22Rv1 (cell line): ENCODE measurements at regions not wholly inside any gene's neighbourhood (a gene's known extent, or its start where the extent isn't known, plus 50 kb on each side); places are given as distances from the start of the nearest gene placed in this dataset.

Experiments used
- CTCF ChIP-seq: fragments of 450-650 bp; IDR thresholded peaks from 2 replicates; pipeline ENCODE4 v1.5.1; 2017; ENCODE audit warnings: mild to moderate bottlenecking
- ZFX ChIP-seq: fragments of 450-650 bp; IDR thresholded peaks from 2 replicates; pipeline ENCODE4 v1.6.1; 2017; ENCODE audit warnings: antibody characterized with exemption, borderline replicate concordance

GRCh38 chr11:38927993-38928392, 2330.0 kb upstream of the RAG2 start:
- TF ChIP-seq CTCF: no peak
- TF ChIP-seq ZFX: no peak
